ENCODE measurements at regions not wholly inside any gene's neighbourhood (a gene's known extent, or its start where the extent isn't known, plus 50 kb on each side); places are given as distances from the start of the nearest gene placed in this dataset.

- WGBS (ENCODE audit: low lambda C conversion rate, missing lambda C conversion rate): 88% methylated on average over 4 of the region's 4 CpGs
- H3K27me3 ChIP-seq: no peaks in the 10 kb centered on the region
- no peak overlapping the region for H3K4me2 ChIP-seq
- H3K79me2 ChIP-seq: no peaks in the 10 kb centered on the region
- H3K27ac ChIP-seq: no peak overlapping the region
- no peak for TF ChIP-seq EZH2phosphoT487 (IDR thresholded peaks at IDR 0.05; ENCODE audit: low read depth, severe bottlenecking, unreplicated experiment)
- no peak for TF ChIP-seq EZH2 (IDR thresholded peaks at IDR 0.05; ENCODE audit: borderline replicate concordance)
- TF ChIP-seq, protein P1, sequence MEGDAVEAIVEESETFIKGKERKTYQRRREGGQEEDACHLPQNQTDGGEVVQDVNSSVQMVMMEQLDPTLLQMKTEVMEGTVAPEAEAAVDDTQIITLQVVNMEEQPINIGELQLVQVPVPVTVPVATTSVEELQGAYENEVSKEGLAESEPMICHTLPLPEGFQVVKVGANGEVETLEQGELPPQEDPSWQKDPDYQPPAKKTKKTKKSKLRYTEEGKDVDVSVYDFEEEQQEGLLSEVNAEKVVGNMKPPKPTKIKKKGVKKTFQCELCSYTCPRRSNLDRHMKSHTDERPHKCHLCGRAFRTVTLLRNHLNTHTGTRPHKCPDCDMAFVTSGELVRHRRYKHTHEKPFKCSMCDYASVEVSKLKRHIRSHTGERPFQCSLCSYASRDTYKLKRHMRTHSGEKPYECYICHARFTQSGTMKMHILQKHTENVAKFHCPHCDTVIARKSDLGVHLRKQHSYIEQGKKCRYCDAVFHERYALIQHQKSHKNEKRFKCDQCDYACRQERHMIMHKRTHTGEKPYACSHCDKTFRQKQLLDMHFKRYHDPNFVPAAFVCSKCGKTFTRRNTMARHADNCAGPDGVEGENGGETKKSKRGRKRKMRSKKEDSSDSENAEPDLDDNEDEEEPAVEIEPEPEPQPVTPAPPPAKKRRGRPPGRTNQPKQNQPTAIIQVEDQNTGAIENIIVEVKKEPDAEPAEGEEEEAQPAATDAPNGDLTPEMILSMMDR (IDR thresholded peaks at IDR 0.05; ENCODE audit: poor library complexity): no peak
- H3K9me3 ChIP-seq (ENCODE audit: low read depth): peaks cover 5% of the 10 kb centered on the region
- H3K4me1 ChIP-seq (ENCODE audit: insufficient read depth): peaks cover 13% of the 10 kb centered on the region
- DNase-seq (ENCODE audit: low spot score): no peak
- no peaks in the 10 kb centered on the region for H3K36me3 ChIP-seq (replicated peaks; ENCODE audit: insufficient read depth, low read depth)
- no peaks in the 10 kb centered on the region for H3K9me2 ChIP-seq (replicated peaks; ENCODE audit: insufficient read depth)
- H4K20me1 ChIP-seq (ENCODE audit: insufficient read depth, poor library complexity, severe bottlenecking): no peaks in the 10 kb centered on the region
- H3K4me3 ChIP-seq: no peak overlapping the region
- no peak overlapping the region for H2AFZ ChIP-seq
Observed at GRCh38 chr2:236768393-236769140, 198.9 kb downstream of the ACKR3 start.

DNA sequence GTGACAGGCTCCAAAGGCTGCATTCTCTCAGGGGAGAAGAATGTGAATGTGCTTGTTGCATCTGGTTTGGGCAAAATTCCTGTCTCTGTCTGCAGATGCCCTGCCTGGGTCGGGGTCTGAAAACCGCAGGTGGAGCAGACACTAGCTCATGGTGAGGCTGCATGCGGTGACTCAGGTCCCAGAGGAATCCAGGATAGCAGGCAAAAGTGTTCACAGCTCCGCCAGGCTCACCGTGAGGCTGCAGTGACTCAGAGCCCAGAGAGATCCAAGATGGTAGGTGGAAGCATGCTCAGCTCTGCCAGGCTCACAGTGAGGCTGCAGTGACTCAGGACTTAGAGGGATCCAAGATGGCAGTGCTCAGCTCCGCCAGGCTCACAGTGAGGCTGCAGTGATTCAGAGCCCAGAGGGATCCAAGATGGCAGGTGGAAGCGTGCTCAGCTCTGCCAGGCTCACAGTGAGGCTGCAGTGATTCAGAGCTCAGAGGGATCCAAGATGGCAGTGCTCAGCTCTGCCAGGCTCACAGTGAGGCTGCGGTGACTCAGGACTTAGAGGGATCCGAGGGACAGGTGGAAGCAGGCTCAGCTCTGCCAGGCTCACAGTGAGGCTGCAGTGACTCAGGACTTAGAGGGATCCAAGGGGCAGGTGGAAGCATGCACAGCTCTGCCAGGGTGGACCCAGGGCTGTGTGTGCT lies 200.5 kb downstream of the ACKR3 start:
- Histone ChIP-seq H4K20me1 (ENCODE audit: insufficient read depth, poor library complexity, severe bottlenecking) (no peaks in the 10 kb centered on the region), H3K27ac (peak overlapping the region; percentile 24), H3K4me2 (no peak overlapping the region), H3K4me3 (no peak overlapping the region), H3K9me2 (replicated peaks; ENCODE audit: insufficient read depth) (no peaks in the 10 kb centered on the region), H3K36me3 (replicated peaks; ENCODE audit: insufficient read depth, low read depth) (no peaks in the 10 kb centered on the region), H2AFZ (no peak overlapping the region), H3K27me3 (no peaks in the 10 kb centered on the region), H3K79me2 (no peaks in the 10 kb centered on the region), H3K9me3 (ENCODE audit: low read depth) (peaks cover 5% of the 10 kb centered on the region), H3K4me1 (ENCODE audit: insufficient read depth) (peaks cover 12% of the 10 kb centered on the region)
- TF ChIP-seq EZH2phosphoT487 (IDR thresholded peaks at IDR 0.05; ENCODE audit: low read depth, severe bottlenecking, unreplicated experiment) (no peak), EZH2 (IDR thresholded peaks at IDR 0.05; ENCODE audit: borderline replicate concordance) (no peak)
- TF ChIP-seq, protein P1 (IDR thresholded peaks at IDR 0.05; ENCODE audit: poor library complexity): no peak
- DNase-seq (ENCODE audit: low spot score): peak; percentile 72
- WGBS (ENCODE audit: low lambda C conversion rate, missing lambda C conversion rate): 78% methylated on average over 9 of the region's 9 CpGs

DNA sequence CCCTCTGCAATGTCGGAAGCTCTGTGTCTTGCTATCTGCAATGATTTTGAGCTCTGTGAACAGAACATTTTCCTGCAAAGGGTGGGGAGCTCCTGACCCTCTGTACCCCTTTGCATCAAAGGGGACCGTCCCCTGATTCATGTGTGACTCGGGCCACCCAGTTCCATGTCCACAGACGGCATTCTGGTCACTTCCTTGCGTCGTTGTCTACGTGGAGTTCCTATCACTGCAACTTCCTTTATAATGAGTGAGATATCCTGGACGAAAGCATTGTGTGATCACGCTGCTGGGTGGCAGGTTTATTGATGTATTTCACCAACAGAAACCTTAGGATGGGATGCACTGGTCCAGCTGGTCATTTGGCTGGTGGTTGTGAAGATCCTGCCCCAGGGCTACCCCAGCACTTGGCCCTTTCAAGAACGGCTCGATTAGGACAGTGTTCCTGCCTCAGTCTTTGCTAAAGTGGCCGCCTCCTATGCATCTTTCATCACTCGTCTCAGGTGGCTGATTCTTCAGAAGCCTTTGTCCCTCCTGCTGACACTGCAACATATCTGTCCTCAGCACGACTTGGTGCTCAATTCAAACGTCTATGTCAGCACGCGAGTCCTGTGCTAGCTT lies 202.7 kb downstream of the ACKR3 start:
- H3K36me3 ChIP-seq (replicated peaks; ENCODE audit: insufficient read depth, low read depth): no peaks in the 10 kb centered on the region
- H3K9me2 ChIP-seq (replicated peaks; ENCODE audit: insufficient read depth): no peaks in the 10 kb centered on the region
- peaks cover 10% of the 10 kb centered on the region for H3K4me1 ChIP-seq (ENCODE audit: insufficient read depth)
- no peak overlapping the region for H3K4me3 ChIP-seq
- no peaks in the 10 kb centered on the region for H4K20me1 ChIP-seq (ENCODE audit: insufficient read depth, poor library complexity, severe bottlenecking)
- H2AFZ ChIP-seq: no peak overlapping the region
- no peak overlapping the region for H3K27ac ChIP-seq
- TF ChIP-seq EZH2phosphoT487 (IDR thresholded peaks at IDR 0.05; ENCODE audit: low read depth, severe bottlenecking, unreplicated experiment) (no peak), EZH2 (IDR thresholded peaks at IDR 0.05; ENCODE audit: borderline replicate concordance) (no peak)
- TF ChIP-seq, protein P1 (IDR thresholded peaks at IDR 0.05; ENCODE audit: poor library complexity): no peak
- WGBS (ENCODE audit: low lambda C conversion rate, missing lambda C conversion rate): 76% methylated on average over 17 of the region's 17 CpGs
- no peaks in the 10 kb centered on the region for H3K79me2 ChIP-seq
- no peak for DNase-seq (ENCODE audit: low spot score)
- H3K4me2 ChIP-seq: no peak overlapping the region
- H3K9me3 ChIP-seq (ENCODE audit: low read depth): peaks cover under 1% of the 10 kb centered on the region
- no peaks in the 10 kb centered on the region for H3K27me3 ChIP-seq
